ENCODE measurements at regions not wholly inside any gene's neighbourhood (a gene's known extent, or its start where the extent isn't known, plus 50 kb on each side); places are given as distances from the start of the nearest gene placed in this dataset.

GRCh38 chr20:23224806-23225205 lies 125.8 kb upstream of the NXT1 start:
- intact Hi-C loops (cut with DNase I), result no loop called here
- peak; percentile 24 for ATAC-seq
- no peak for DNase-seq (ENCODE audit: missing footprints)

- ATAC-seq, result no peak
- intact Hi-C loops (cut with DNase I), result no loop called here
Measured at GRCh38 chr20:23223908-23224580, 126.5 kb upstream of the NXT1 start.

GRCh38 chr20:23222531-23223200 lies 127.9 kb upstream of the NXT1 start:
- no peak for ATAC-seq
- intact Hi-C loops (cut with DNase I), result no loop called here

More at GRCh38 chr20:23223908-23224580, 126.5 kb upstream of the NXT1 start:
- DNase-seq (ENCODE audit: missing footprints), result no peak

GRCh38 chr20:23217023-23217422 lies 130.9 kb upstream of the CD93 start:
- intact Hi-C loops (cut with DNase I), result no loop called here
- ATAC-seq, result no peak
- DNase-seq (ENCODE audit: missing footprints), result no peak

More at GRCh38 chr20:23222531-23223200, 127.9 kb upstream of the NXT1 start:
- no peak for DNase-seq (ENCODE audit: missing footprints)

- ATAC-seq (no peak), DNase-seq (ENCODE audit: missing footprints) (no peak)
- intact Hi-C loops (cut with DNase I), result no loop called here
Measured at GRCh38 chr20:23215344-23215995, 129.3 kb upstream of the CD93 start.

GRCh38 chr20:23214903-23215302 lies 128.8 kb upstream of the CD93 start:
- DNase-seq (ENCODE audit: missing footprints), result no peak
- intact Hi-C loops (cut with DNase I), result no loop called here
- no peak for ATAC-seq

GRCh38 chr20:23212464-23212995 lies 126.4 kb upstream of the CD93 start:
- DNase-seq (ENCODE audit: missing footprints) (no peak), ATAC-seq (no peak)
- intact Hi-C loops (cut with DNase I), result no loop called here

GRCh38 chr20:23212011-23212410 lies 125.9 kb upstream of the CD93 start:
- no peak for ATAC-seq
- no peak for DNase-seq (ENCODE audit: missing footprints)
- intact Hi-C loops (cut with DNase I), result no loop called here

GRCh38 chr20:23211164-23211563 lies 125.0 kb upstream of the CD93 start:
- ATAC-seq, result no peak
- DNase-seq (ENCODE audit: missing footprints), result no peak
- intact Hi-C loops (cut with DNase I), result no loop called here

- intact Hi-C loops (cut with DNase I), result loop anchor here (2.0 to 10.0 kb wide), 3 partner anchors 21 to 153 kb away; partner anchors contain the start of gene CD93
- no peak for ATAC-seq
Measured at GRCh38 chr20:23207826-23208540, 121.9 kb upstream of the CD93 start.

GRCh38 chr20:23206995-23207394 lies 120.9 kb upstream of the CD93 start:
- intact Hi-C loops (cut with DNase I), result loop anchor here (10.0 kb wide), 2 partner anchors 122 to 152 kb away; partner anchors contain the start of gene CD93
- no peak for DNase-seq (ENCODE audit: missing footprints)
- ATAC-seq, result no peak

More at GRCh38 chr20:23207826-23208540, 121.9 kb upstream of the CD93 start:
- DNase-seq (ENCODE audit: missing footprints), result no peak

GRCh38 chr20:23206061-23206460 lies 119.9 kb upstream of the CD93 start:
- intact Hi-C loops (cut with DNase I), result loop anchor here (10.0 kb wide), 2 partner anchors 121 to 151 kb away; partner anchors contain the start of gene CD93
- DNase-seq (ENCODE audit: missing footprints), result no peak
- no peak for ATAC-seq

GRCh38 chr20:23205611-23206041 lies 119.5 kb upstream of the CD93 start:
- intact Hi-C loops (cut with DNase I), result loop anchor here (10.0 kb wide), 2 partner anchors 121 to 151 kb away; partner anchors contain the start of gene CD93
- ATAC-seq (peak; percentile 89), DNase-seq (ENCODE audit: missing footprints) (peak; percentile 80)

- intact Hi-C loops (cut with DNase I), result loop anchor here (10.0 kb wide), 2 partner anchors 120 to 150 kb away; partner anchors contain the start of gene CD93
- no peak for ATAC-seq
- DNase-seq (ENCODE audit: missing footprints), result no peak
Measured at GRCh38 chr20:23205211-23205610, 119.1 kb upstream of the CD93 start.

GRCh38 chr20:23203951-23204730 lies 118.0 kb upstream of the CD93 start:
- intact Hi-C loops (cut with DNase I), result loop anchor here (5.0 to 10.0 kb wide), 3 partner anchors 52 to 149 kb away; partner anchors contain the start of gene CD93
- DNase-seq (ENCODE audit: missing footprints) (no peak), ATAC-seq (no peak)

- DNase-seq (ENCODE audit: missing footprints), result no peak
- no peak for ATAC-seq
- intact Hi-C loops (cut with DNase I), result loop anchor here (5.0 to 10.0 kb wide), 3 partner anchors 51 to 149 kb away; partner anchors contain the start of gene CD93
Measured at GRCh38 chr20:23203310-23203709, 117.2 kb upstream of the CD93 start.

GRCh38 chr20:23201658-23202057 lies 115.5 kb upstream of the CD93 start:
- no peak for DNase-seq (ENCODE audit: missing footprints)
- intact Hi-C loops (cut with DNase I), result loop anchor here (5.0 to 10.0 kb wide), 3 partner anchors 49 to 147 kb away; partner anchors contain the start of gene CD93
- ATAC-seq, result no peak
